ENCODE measurements at regions not wholly inside any gene's neighbourhood (a gene's known extent, or its start where the extent isn't known, plus 50 kb on each side); places are given as distances from the start of the nearest gene placed in this dataset.

DNA sequence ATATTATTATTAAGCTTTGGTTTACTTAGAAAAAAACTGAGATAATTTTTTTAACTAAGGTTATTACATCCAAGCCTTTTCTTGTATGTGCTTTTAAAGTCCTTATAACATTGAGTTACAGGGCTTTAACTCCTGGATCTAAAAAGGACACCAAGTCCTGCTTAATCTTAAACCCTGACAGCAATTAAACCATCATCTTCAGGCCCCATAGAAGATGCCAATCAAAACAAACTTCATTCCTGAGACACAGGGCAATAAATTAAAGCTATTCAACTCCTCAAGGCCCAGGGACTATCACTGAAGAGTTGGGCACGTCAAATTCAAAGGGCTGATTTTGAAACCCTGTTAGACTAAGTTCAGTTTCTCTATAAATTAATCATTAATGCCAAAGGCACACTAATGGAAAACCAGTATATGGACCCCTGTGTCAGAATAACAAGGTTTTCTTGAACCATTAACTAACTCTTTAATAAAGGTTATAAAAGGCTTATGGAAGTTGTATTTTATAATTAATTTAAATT lies 1152.6 kb downstream of the NSUN3 start:
- H3K27me3 Mint-ChIP-seq (ENCODE audit: insufficient read depth, low read depth, poor library complexity) = no peaks in the 10 kb centered on the region

More for the DNA sequence above, 1152.6 kb downstream of the NSUN3 start:
- peaks cover 5% of the 10 kb centered on the region; the same call in 1 of the 2 replicates for H3K9me2 ChIP-seq (ENCODE audit: insufficient read depth)
- H3K27ac ChIP-seq (ENCODE audit: low read depth) = no peak overlapping the region
- H3K79me2 ChIP-seq (replicated peaks; ENCODE audit: insufficient read depth) = no peaks in the 10 kb centered on the region
- H3K4me3 ChIP-seq = no peak overlapping the region
- ATAC-seq (no peak), DNase-seq (ENCODE audit: low spot score) (no peak)
- H2AFZ ChIP-seq = no peak overlapping the region
- no peak overlapping the region for H3K4me2 ChIP-seq
- no peaks in the 10 kb centered on the region for H3F3A ChIP-seq (replicated peaks; ENCODE audit: low read depth)
- H3K4me1 ChIP-seq (ENCODE audit: insufficient read depth) = 0 out of 2 replicates have a peak, but pooled peaks cover 3% of the 10 kb centered on the region
- Mint-ChIP-seq H3K9me3 (peaks cover 32% of the 10 kb centered on the region), H3K27ac (no peak overlapping the region), H3K4me1 (peaks cover 5% of the 10 kb centered on the region; the same call in 2 of the 3 replicates), H3K36me3 (ENCODE audit: low read depth) (peaks cover 39% of the 10 kb centered on the region), H3K4me3 (no peak overlapping the region)
- no peaks in the 10 kb centered on the region for H4K20me1 ChIP-seq (replicated peaks; ENCODE audit: insufficient read depth)
- H3K36me3 ChIP-seq (ENCODE audit: insufficient read depth) = peaks cover 8% of the 10 kb centered on the region; the same call in 1 of the 2 replicates
- H3K27me3 ChIP-seq (ENCODE audit: insufficient read depth) = no peaks in the 10 kb centered on the region
- TF ChIP-seq POLR2AphosphoS5 (IDR thresholded peaks at IDR 0.05; ENCODE audit: low read depth) (no peak), STAT1 (IDR thresholded peaks at IDR 0.05; ENCODE audit: unreplicated experiment) (no peak), EZH2 (IDR thresholded peaks at IDR 0.05; ENCODE audit: low read depth, unreplicated experiment) (no peak), NANOG (IDR thresholded peaks at IDR 0.05; ENCODE audit: borderline replicate concordance) (no peak), ZNF331 (CRISPR knock-in tag; IDR thresholded peaks at IDR 0.05; ENCODE audit: low read depth) (no peak), JUNB (IDR thresholded peaks at IDR 0.05; ENCODE audit: unreplicated experiment) (no peak), ZNF114 (CRISPR knock-in tag; IDR thresholded peaks at IDR 0.05) (no peak), CREB1 (CRISPR knock-in tag; IDR thresholded peaks at IDR 0.05; ENCODE audit: low read depth) (no peak), EZH2phosphoT487 (IDR thresholded peaks at IDR 0.05; ENCODE audit: unreplicated experiment) (no peak)
- TF ChIP-seq, protein P1, sequence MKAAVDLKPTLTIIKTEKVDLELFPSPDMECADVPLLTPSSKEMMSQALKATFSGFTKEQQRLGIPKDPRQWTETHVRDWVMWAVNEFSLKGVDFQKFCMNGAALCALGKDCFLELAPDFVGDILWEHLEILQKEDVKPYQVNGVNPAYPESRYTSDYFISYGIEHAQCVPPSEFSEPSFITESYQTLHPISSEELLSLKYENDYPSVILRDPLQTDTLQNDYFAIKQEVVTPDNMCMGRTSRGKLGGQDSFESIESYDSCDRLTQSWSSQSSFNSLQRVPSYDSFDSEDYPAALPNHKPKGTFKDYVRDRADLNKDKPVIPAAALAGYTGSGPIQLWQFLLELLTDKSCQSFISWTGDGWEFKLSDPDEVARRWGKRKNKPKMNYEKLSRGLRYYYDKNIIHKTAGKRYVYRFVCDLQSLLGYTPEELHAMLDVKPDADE (IDR thresholded peaks at IDR 0.05) = no peak
- TF ChIP-seq, protein P2, sequence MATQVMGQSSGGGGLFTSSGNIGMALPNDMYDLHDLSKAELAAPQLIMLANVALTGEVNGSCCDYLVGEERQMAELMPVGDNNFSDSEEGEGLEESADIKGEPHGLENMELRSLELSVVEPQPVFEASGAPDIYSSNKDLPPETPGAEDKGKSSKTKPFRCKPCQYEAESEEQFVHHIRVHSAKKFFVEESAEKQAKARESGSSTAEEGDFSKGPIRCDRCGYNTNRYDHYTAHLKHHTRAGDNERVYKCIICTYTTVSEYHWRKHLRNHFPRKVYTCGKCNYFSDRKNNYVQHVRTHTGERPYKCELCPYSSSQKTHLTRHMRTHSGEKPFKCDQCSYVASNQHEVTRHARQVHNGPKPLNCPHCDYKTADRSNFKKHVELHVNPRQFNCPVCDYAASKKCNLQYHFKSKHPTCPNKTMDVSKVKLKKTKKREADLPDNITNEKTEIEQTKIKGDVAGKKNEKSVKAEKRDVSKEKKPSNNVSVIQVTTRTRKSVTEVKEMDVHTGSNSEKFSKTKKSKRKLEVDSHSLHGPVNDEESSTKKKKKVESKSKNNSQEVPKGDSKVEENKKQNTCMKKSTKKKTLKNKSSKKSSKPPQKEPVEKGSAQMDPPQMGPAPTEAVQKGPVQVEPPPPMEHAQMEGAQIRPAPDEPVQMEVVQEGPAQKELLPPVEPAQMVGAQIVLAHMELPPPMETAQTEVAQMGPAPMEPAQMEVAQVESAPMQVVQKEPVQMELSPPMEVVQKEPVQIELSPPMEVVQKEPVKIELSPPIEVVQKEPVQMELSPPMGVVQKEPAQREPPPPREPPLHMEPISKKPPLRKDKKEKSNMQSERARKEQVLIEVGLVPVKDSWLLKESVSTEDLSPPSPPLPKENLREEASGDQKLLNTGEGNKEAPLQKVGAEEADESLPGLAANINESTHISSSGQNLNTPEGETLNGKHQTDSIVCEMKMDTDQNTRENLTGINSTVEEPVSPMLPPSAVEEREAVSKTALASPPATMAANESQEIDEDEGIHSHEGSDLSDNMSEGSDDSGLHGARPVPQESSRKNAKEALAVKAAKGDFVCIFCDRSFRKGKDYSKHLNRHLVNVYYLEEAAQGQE (IDR thresholded peaks at IDR 0.05; ENCODE audit: unreplicated experiment) = no peak
- TF ChIP-seq, protein P3, sequence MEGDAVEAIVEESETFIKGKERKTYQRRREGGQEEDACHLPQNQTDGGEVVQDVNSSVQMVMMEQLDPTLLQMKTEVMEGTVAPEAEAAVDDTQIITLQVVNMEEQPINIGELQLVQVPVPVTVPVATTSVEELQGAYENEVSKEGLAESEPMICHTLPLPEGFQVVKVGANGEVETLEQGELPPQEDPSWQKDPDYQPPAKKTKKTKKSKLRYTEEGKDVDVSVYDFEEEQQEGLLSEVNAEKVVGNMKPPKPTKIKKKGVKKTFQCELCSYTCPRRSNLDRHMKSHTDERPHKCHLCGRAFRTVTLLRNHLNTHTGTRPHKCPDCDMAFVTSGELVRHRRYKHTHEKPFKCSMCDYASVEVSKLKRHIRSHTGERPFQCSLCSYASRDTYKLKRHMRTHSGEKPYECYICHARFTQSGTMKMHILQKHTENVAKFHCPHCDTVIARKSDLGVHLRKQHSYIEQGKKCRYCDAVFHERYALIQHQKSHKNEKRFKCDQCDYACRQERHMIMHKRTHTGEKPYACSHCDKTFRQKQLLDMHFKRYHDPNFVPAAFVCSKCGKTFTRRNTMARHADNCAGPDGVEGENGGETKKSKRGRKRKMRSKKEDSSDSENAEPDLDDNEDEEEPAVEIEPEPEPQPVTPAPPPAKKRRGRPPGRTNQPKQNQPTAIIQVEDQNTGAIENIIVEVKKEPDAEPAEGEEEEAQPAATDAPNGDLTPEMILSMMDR (conservative IDR thresholded peaks at IDR 0.05; ENCODE audit: low read depth in 2 of 2) = no peak
- TF ChIP-seq, protein P4, sequence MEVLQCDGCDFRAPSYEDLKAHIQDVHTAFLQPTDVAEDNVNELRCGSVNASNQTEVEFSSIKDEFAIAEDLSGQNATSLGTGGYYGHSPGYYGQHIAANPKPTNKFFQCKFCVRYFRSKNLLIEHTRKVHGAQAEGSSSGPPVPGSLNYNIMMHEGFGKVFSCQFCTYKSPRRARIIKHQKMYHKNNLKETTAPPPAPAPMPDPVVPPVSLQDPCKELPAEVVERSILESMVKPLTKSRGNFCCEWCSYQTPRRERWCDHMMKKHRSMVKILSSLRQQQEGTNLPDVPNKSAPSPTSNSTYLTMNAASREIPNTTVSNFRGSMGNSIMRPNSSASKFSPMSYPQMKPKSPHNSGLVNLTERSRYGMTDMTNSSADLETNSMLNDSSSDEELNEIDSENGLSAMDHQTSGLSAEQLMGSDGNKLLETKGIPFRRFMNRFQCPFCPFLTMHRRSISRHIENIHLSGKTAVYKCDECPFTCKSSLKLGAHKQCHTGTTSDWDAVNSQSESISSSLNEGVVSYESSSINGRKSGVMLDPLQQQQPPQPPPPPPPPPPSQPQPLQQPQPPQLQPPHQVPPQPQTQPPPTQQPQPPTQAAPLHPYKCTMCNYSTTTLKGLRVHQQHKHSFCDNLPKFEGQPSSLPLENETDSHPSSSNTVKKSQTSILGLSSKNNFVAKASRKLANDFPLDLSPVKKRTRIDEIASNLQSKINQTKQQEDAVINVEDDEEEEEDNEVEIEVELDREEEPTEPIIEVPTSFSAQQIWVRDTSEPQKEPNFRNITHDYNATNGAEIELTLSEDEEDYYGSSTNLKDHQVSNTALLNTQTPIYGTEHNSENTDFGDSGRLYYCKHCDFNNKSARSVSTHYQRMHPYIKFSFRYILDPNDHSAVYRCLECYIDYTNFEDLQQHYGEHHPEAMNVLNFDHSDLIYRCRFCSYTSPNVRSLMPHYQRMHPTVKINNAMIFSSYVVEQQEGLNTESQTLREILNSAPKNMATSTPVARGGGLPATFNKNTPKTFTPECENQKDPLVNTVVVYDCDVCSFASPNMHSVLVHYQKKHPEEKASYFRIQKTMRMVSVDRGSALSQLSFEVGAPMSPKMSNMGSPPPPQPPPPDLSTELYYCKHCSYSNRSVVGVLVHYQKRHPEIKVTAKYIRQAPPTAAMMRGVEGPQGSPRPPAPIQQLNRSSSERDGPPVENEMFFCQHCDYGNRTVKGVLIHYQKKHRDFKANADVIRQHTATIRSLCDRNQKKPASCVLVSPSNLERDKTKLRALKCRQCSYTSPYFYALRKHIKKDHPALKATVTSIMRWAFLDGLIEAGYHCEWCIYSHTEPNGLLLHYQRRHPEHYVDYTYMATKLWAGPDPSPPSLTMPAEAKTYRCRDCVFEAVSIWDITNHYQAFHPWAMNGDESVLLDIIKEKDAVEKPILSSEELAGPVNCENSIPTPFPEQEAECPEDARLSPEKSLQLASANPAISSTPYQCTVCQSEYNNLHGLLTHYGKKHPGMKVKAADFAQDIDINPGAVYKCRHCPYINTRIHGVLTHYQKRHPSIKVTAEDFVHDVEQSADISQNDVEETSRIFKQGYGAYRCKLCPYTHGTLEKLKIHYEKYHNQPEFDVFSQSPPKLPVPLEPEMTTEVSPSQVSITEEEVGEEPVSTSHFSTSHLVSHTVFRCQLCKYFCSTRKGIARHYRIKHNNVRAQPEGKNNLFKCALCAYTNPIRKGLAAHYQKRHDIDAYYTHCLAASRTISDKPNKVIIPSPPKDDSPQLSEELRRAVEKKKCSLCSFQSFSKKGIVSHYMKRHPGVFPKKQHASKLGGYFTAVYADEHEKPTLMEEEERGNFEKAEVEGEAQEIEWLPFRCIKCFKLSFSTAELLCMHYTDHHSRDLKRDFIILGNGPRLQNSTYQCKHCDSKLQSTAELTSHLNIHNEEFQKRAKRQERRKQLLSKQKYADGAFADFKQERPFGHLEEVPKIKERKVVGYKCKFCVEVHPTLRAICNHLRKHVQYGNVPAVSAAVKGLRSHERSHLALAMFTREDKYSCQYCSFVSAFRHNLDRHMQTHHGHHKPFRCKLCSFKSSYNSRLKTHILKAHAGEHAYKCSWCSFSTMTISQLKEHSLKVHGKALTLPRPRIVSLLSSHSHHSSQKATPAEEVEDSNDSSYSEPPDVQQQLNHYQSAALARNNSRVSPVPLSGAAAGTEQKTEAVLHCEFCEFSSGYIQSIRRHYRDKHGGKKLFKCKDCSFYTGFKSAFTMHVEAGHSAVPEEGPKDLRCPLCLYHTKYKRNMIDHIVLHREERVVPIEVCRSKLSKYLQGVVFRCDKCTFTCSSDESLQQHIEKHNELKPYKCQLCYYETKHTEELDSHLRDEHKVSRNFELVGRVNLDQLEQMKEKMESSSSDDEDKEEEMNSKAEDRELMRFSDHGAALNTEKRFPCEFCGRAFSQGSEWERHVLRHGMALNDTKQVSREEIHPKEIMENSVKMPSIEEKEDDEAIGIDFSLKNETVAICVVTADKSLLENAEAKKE (CRISPR knock-in tag; IDR thresholded peaks at IDR 0.05) = no peak

Data from GM23338 (cell line).